GM13976 (cell line): ENCODE measurements at regions not wholly inside any gene's neighbourhood (a gene's known extent, or its start where the extent isn't known, plus 50 kb on each side); places are given as distances from the start of the nearest gene placed in this dataset.

Experiments
- DNase-seq: peaks from one replicate; pipeline ENCODE4 v3.0.0; 2012; ENCODE audit warnings: low spot score
- CTCF ChIP-seq: IDR thresholded peaks from 2 replicates; pipeline ENCODE4 v1.5.1; 2012; ENCODE audit warnings: borderline replicate concordance, mild to moderate bottlenecking; ENCODE audit not compliant: insufficient read depth; ENCODE audit errors: extremely low read depth, missing control alignments, control extremely low read depth
- in situ Hi-C: fragments of 300-500 bp; cut with MboI; formaldehyde crosslinking; loops from one replicate; pipeline ENCODE4 v1.12.0; 2022; ENCODE audit warnings: low sequenced_read_pairs, mixed read lengths, inconsistent platforms; ENCODE audit not compliant: unreplicated experiment

DNA sequence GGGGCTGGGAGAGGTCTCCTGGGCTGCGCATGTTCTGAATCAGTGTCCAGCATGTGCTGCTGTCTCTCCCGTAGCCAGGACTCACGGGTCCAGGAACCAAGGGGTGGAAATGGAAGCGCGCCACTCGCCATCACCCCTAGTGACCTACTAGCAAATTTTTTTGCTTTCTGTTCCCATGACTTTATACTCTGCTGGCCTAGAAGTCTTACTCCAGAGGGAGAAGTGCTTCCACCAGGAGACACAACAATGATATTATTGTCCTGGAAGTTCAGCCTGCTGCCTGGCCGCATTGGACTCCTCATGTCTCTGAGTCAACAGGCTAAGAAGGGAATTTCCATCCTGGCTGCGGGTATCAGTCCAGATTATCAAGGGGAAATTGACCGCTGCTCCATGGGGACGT, 729.7 kb downstream of the BRD1 start:
- in situ Hi-C loops: no loop called here
- no peak for TF ChIP-seq CTCF
- DNase-seq: no peak

DNA sequence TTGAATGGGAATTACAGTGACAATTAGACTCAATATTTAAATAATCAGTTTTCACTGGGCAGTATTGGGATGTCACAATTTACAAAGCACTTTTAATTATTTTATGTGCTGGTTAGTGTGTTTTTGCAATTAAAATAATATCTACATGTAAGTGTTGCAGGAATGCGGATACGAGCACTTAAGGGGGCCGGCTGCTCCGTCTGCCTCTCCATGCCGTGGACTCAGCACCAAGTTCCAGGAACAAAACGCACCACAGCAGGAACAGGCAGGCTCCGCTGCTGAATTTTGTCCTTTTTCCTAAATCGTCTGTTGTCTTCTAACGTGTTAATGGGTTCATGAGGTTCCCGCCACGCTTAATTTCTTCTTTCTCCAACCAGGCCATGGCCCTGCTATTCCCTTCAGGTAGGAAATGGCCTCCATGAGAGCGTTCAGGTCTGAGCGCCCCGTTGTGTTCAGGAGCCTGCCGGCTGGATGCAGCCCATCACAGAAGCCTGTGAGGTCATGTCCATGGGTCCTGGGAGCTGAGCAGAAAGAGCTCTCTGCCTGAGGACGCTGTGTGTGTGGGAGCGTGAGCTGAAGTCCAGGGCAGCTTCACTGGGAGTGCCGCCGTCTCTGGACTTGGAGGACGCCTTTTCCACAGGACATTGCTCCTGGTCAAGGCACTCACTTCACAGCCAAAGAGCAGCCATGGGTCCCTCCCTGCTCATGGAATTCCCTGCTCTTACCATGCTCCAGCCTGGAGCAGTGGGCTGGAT, 730.3 kb downstream of the BRD1 start:
- in situ Hi-C loops: no loop called here
- TF ChIP-seq CTCF: no peak
- no peak for DNase-seq

- DNase-seq: no peak
- TF ChIP-seq CTCF: no peak
- in situ Hi-C loops: no loop called here
Measured at GRCh38 chr22:49096476-49096875, 731.2 kb downstream of the BRD1 start.

DNA sequence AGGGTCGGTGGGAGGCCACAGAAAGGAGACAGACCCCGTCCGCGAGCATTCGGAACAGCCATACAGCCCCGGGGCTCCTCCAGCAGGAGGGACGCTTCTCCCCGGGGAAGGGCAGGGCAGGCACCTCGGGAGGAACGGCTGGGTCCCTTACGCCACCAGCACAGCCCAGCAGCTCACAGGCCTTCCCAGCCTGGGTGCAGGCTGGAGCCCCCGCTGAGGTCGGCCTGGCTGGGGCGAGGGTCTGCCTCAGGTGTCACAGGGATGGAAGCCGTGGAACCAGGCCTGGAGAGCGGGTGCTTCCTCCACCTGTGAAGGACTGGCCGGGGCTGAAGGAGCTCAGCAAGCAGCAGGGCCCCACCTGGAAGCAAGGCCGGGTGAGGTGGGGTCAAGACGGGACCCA, 732.3 kb downstream of the BRD1 start:
- TF ChIP-seq CTCF: no peak
- no peak for DNase-seq
- in situ Hi-C loops: no loop called here

DNA sequence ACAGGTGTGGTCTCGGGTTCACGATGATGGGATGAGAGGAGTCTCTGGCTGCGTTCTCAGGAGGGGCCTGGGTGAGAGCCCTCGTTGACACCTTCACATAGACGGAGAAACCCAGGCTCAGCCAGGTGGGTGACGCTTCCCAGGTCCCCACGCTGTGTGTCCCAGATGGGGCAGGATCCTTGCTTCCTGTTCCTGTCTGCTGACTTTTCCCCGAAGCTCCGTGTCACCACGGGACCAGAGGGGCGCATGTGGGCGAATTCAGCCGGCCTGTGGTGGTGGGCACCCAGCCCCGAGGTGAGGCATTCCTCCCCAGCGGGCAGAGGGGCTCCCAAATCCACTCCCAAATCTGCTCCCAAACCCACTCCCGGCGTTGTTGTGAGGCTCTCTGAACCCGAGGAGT, 732.8 kb downstream of the BRD1 start:
- TF ChIP-seq CTCF: no peak
- DNase-seq: no peak
- in situ Hi-C loops: no loop called here

GRCh38 chr22:49094151-49094550, 733.5 kb downstream of the BRD1 start:
- no peak for TF ChIP-seq CTCF
- in situ Hi-C loops: no loop called here
- DNase-seq: no peak
